HepG2 (cell line): ENCODE measurements at regions not wholly inside any gene's neighbourhood (a gene's known extent, or its start where the extent isn't known, plus 50 kb on each side); places are given as distances from the start of the nearest gene placed in this dataset.

ENCODE experiments used
- ATAC-seq: fragments of 200-7000 bp; cut with Tn5 transposase; 3 replicates; pipeline ENCODE4 v1.9.1; 2020; ENCODE audit warnings: mild to moderate bottlenecking, moderate library complexity
- BruUV-seq: library from RNA; stranded (reverse); fragments of 400-500 nt; replicated peaks from 2 replicates; lab custom pipeline; 2021; lab: Mats Ljungman, UMichigan
- CTCF ChIA-PET: fragments of 300-600 bp; formaldehyde crosslinking; extraction: SDS; loops from one replicate; lab custom pipeline; 2021; ENCODE audit warnings: low total read pairs, inconsistent platforms, low intra/inter-chr PET ratio; lab: Yijun Ruan, JAX
- POLR2A ChIA-PET: fragments of 350-600 bp; sonication (Branson Sonifier 250); formaldehyde crosslinking; loops from one replicate; lab custom pipeline; 2020; ENCODE audit warnings: antibody characterized with exemption, inconsistent platforms; lab: Yijun Ruan, JAX
- DNase-seq: peaks from one replicate; pipeline ENCODE4 v3.0.0-alpha.2; 2015; ENCODE audit warnings: low spot score
- FAIRE-seq: peaks from 3 replicates; lab custom pipeline; 2011; peaks lifted over from hg19 to GRCh38; lab: Jason Lieb, UNC
- H2AFZ ChIP-seq: one replicate; pipeline ENCODE4 v1.6.1; 2011; ENCODE audit warnings: low read length, inconsistent platforms
- H3K27ac ChIP-seq: fragments of 300-600 bp; 3 replicates; pipeline ENCODE4 v1.8.0; 2011; ENCODE audit warnings: mixed run types, mild to moderate bottlenecking, mixed read lengths, low read length, inconsistent platforms; ENCODE audit not compliant: insufficient read depth; ENCODE audit errors: extremely low read length
- H3K27me3 ChIP-seq, 2 experiments: fragments of 200-600 bp in 1 of 2; 2 replicates in 1 of 2; 3 replicates in 1 of 2; pipeline versions ENCODE4 v1.6.0 to v1.8.0; 2011; ENCODE audit warnings: low read length in 2 of 2, mild to moderate bottlenecking in 2 of 2, moderate library complexity in 2 of 2, inconsistent platforms in 1 of 2; ENCODE audit not compliant: insufficient read depth in 2 of 2, control insufficient read depth in 1 of 2
- H3K36me3 ChIP-seq, 2 experiments: fragments of 200-600 bp in 1 of 2; replicated peaks in 1 of 2; 2 replicates in 1 of 2; 3 replicates in 1 of 2; pipeline versions ENCODE4 v1.5.1 to v1.8.0; 2011; ENCODE audit warnings: low read length in 2 of 2, inconsistent platforms in 1 of 2; ENCODE audit not compliant: insufficient read depth in 2 of 2, control insufficient read depth in 1 of 2
- H3K4me1 ChIP-seq: 2 replicates; pipeline ENCODE4 v1.5.1; 2012; ENCODE audit warnings: low read length, inconsistent platforms; ENCODE audit not compliant: insufficient read depth
- H3K4me2 ChIP-seq: 2 replicates; pipeline ENCODE4 v1.6.0; 2011; ENCODE audit warnings: low read depth, low read length, inconsistent platforms
- H3K4me3 ChIP-seq, 3 experiments: fragments of 200-600 bp in 1 of 3; sonication (generic), shearing (Covaris generic) in 1 of 3; replicated peaks in 1 of 3; 2 replicates each; pipeline ENCODE4 v1.5.1; 2011 to 2016; ENCODE audit warnings: low read length in 3 of 3, inconsistent platforms in 2 of 3, low read depth in 2 of 3, mild to moderate bottlenecking in 2 of 3, control low read depth in 1 of 3, mixed read lengths in 1 of 3; ENCODE audit not compliant: insufficient read depth in 1 of 3
- H3K79me2 ChIP-seq: one replicate; pipeline ENCODE4 v1.6.1; 2011; ENCODE audit warnings: low read length, inconsistent platforms; ENCODE audit not compliant: insufficient read depth
- H3K9ac ChIP-seq: 2 replicates; pipeline ENCODE4 v1.6.0; 2011; ENCODE audit warnings: mild to moderate bottlenecking, low read depth, low read length, inconsistent platforms; ENCODE audit not compliant: insufficient read depth
- H3K9me3 ChIP-seq: 2 replicates; pipeline ENCODE4 v1.5.1; 2012; ENCODE audit warnings: mild to moderate bottlenecking, low read length
- H4K20me1 ChIP-seq: 2 replicates; pipeline ENCODE4 v1.6.0; 2011; ENCODE audit warnings: inconsistent platforms, mild to moderate bottlenecking, low read length, moderate library complexity; ENCODE audit not compliant: insufficient read depth
- CEBPB ChIP-seq: IDR thresholded peaks from 2 replicates; pipeline ENCODE4 v1.6.1; 2011; ENCODE audit warnings: low read depth, low read length, improper control_type of control experiment, borderline replicate concordance
- CEBPG ChIP-seq: IDR thresholded peaks from 2 replicates; pipeline ENCODE4 v1.6.1; 2016
- FOSL1 ChIP-seq: sonication (generic); formaldehyde crosslinking; IDR thresholded peaks from 2 replicates; pipeline ENCODE4 v1.9.0; 2021; ENCODE audit warnings: missing genetic modification reagents, borderline replicate concordance
- FOSL2 ChIP-seq: sonication (generic); formaldehyde crosslinking; IDR thresholded peaks from 2 replicates; pipeline ENCODE4 v1.4.0; 2020; ENCODE audit warnings: missing genetic modification reagents
- KLF15 ChIP-seq: sonication (generic); formaldehyde crosslinking; IDR thresholded peaks from 2 replicates; pipeline ENCODE4 v1.8.1; 2023; ENCODE audit warnings: borderline replicate concordance, mild to moderate bottlenecking, inconsistent platforms, missing genetic modification reagents, mixed read lengths
- MAFK ChIP-seq, 2 experiments: IDR thresholded peaks in 1 of 2; conservative IDR thresholded peaks in 1 of 2; 2 replicates each; pipeline ENCODE4 v1.6.1; 2011; ENCODE audit warnings: improper control_type of control experiment in 2 of 2, low read length in 2 of 2
- NFE2 ChIP-seq: sonication (generic); formaldehyde crosslinking; IDR thresholded peaks from 2 replicates; pipeline ENCODE4 v1.4.0; 2020; ENCODE audit warnings: missing genetic modification reagents
- NFE2L2 ChIP-seq: fragments of 150-350 bp; IDR thresholded peaks from 2 replicates; pipeline ENCODE4 v1.6.1; 2014; ENCODE audit warnings: low read length
- WGBS: methylation state at CpG from one replicate; pipeline ENCODE4 v1.1.6; 2017; ENCODE audit warnings: low lambda C conversion rate; 5-methylcytosine and 5-hydroxymethylcytosine counted together
- in situ Hi-C: cut with HindIII; loops from 2 replicates; pipeline ENCODE4 v1.10.0; 2017; ENCODE audit warnings: low pct_unique_long_range_greater_than_20kb; ENCODE audit not compliant: extremely low pct_ligation_motif_present
- intact Hi-C: fragments of 100-400 bp; cut with micrococcal nuclease; formaldehyde crosslinking; loops from one replicate; pipeline ENCODE4 v1.10.0; 2022; ENCODE audit not compliant: unreplicated experiment
- TF ChIP-seq, protein P1 (sequence below): IDR thresholded peaks from 2 replicates; pipeline ENCODE4 v1.6.1; 2016; ENCODE audit warnings: missing genetic modification reagents, missing compliant biosample characterization

GRCh38 chr5:174532455-174533453 is 191.6 kb upstream of the MSX2 start:
- Histone ChIP-seq H3K79me2 (no peaks in the 10 kb centered on the region), H3K4me1 (peaks cover 4% of the 10 kb centered on the region; the same call in 1 of the 2 replicates), H3K4me2 (no peak overlapping the region), H3K9me3 (no peaks in the 10 kb centered on the region), H2AFZ (no peak overlapping the region), H4K20me1 (no peaks in the 10 kb centered on the region), H3K4me3 (no peak overlapping the region), H3K9ac (no peak overlapping the region), H3K27me3 (no peaks in the 10 kb centered on the region; a peak in 1 of 5 replicates), H3K27ac (no peak overlapping the region), H3K36me3 (no peaks in the 10 kb centered on the region)
- in situ Hi-C loops (no loop called here), intact Hi-C loops (no loop called here)
- ChIA-PET CTCF (no interaction called here), POLR2A (no interaction called here)
- peak; percentile 47; the same call in 2 of the 3 replicates for ATAC-seq
- peak; percentile 21 for DNase-seq
- no peak for FAIRE-seq
- TF ChIP-seq CEBPB (peak; percentile 77; the same call in 1 of the 2 replicates), CEBPG (CRISPR knock-in tag) (0 out of 2 replicates have a peak, but pooled peaks have one; percentile 13), MAFK (conservative IDR thresholded peaks at IDR 0.05 in 1 of 2, IDR thresholded peaks at IDR 0.05 in 1 of 2; ENCODE audit: low read length in 2 of 2) (0 out of 4 replicates have a peak, but pooled peaks have one; percentile 17 to 21), FOSL1 (CRISPR knock-in tag) (0 out of 2 replicates have a peak, but pooled peaks have one; percentile 9), NFE2 (CRISPR knock-in tag) (0 out of 2 replicates have a peak, but pooled peaks have one; percentile 38), KLF15 (CRISPR knock-in tag) (no peak), FOSL2 (CRISPR knock-in tag) (peak; percentile 87), NFE2L2 (peak; percentile 26; the same call in 1 of the 2 replicates)
- TF ChIP-seq, protein P1, sequence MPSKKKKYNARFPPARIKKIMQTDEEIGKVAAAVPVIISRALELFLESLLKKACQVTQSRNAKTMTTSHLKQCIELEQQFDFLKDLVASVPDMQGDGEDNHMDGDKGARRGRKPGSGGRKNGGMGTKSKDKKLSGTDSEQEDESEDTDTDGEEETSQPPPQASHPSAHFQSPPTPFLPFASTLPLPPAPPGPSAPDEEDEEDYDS (CRISPR knock-in tag): no peak
- 39% methylated on average over 18 of the region's 19 CpGs for WGBS
- BruUV-seq: no TSS peak
